ENCODE measurements at regions not wholly inside any gene's neighbourhood (a gene's known extent, or its start where the extent isn't known, plus 50 kb on each side); places are given as distances from the start of the nearest gene placed in this dataset.

- DNase-seq (ENCODE audit: low read depth in 1 of 2, low spot score in 1 of 2) = no peak
- in situ Hi-C loops (cut with HindIII; ENCODE audit: low pct_unique_long_range_greater_than_20kb, low sequenced_read_pairs) = no loop called here
- no peak for TF ChIP-seq JUND (IDR thresholded peaks at IDR 0.05; ENCODE audit: low read depth)
These were observed 244.2 kb downstream of the NHLRC3 start for GRCh38 chr13:39282400-39282972.

- in situ Hi-C loops (cut with HindIII; ENCODE audit: low pct_unique_long_range_greater_than_20kb, low sequenced_read_pairs) = no loop called here
- no peak for TF ChIP-seq JUND (IDR thresholded peaks at IDR 0.05; ENCODE audit: low read depth)
- DNase-seq (ENCODE audit: low read depth in 1 of 2, low spot score in 1 of 2) = no peak
These were observed 244.8 kb downstream of the NHLRC3 start for GRCh38 chr13:39283072-39283471.

- TF ChIP-seq JUND (IDR thresholded peaks at IDR 0.05; ENCODE audit: low read depth) = no peak
- no peak for DNase-seq (ENCODE audit: low read depth in 1 of 2, low spot score in 1 of 2)
- in situ Hi-C loops (cut with HindIII; ENCODE audit: low pct_unique_long_range_greater_than_20kb, low sequenced_read_pairs) = no loop called here
These were observed 246.6 kb downstream of the NHLRC3 start for GRCh38 chr13:39284801-39285388.

Measured in T47D (cell line).